SH-SY5Y (cell line): ENCODE measurements at regions not wholly inside any gene's neighbourhood (a gene's known extent, or its start where the extent isn't known, plus 50 kb on each side); places are given as distances from the start of the nearest gene placed in this dataset.

Experiments
- GATA2 ChIP-seq: IDR thresholded peaks from 2 replicates; pipeline ENCODE4 v1.6.1; 2011; ENCODE audit warnings: mild to moderate bottlenecking, low read depth, low read length
- GATA3 ChIP-seq: IDR thresholded peaks from 2 replicates; pipeline ENCODE4 v1.6.1; 2011; ENCODE audit warnings: low read depth, mild to moderate bottlenecking, low read length, moderate library complexity

DNA sequence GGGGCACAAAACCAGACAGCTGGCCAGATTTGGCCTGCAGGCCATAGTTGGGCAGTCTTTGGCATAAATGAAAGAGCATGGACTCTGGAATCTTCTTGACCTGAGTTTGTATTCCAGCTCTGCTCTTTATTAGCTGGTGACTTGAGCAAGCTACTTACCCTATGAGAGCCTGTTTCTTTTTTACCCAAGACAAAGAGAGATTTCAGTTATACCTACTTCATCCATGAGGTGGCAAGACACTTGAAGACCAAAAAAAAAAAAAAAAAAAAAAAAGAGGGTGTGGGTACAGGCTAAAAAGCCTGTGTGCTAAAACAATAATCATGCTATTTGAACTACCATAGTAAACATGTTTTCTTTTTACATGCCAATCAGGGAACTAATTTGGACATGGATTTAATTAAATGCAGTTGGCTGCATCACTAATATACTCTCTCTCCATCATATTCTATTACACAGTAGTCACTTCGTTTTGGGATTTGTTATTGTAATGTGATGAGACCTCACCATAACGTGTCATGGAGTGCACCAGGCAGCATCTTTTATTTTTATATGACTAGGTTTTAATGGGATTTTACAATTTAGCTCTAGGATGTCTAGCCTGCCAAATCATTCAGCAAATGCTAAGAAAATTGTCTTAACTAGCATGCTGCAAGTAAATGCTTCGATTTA is 109.2 kb upstream of the FHIT start:
- TF ChIP-seq GATA2: no peak
- TF ChIP-seq GATA3: no peak
